ENCODE measurements at regions not wholly inside any gene's neighbourhood (a gene's known extent, or its start where the extent isn't known, plus 50 kb on each side); places are given as distances from the start of the nearest gene placed in this dataset.

DNA sequence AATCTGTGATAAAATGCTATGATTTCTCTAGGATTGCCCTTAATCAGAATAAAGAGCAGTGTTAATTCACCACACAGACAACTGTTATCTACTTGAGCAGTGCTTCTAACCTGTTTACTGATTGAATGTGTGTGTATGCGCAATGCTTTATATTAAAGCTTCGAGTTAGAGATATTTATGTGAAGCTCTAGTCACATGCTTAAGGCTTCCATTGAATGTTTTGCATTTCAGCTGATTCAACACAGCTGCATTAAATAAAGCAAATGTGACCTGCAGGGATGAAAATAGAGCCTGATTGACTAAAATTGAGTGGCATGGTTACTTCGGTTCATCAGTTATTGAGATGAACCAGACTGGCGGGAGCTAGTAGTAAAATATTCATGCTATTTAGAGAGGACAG lies 395.3 kb downstream of the JRKL start:
- CTCF ChIA-PET: no interaction called here
- Mint-ChIP-seq H3K27me3 (no peaks in the 10 kb centered on the region), H3K9me3 (ENCODE audit: insufficient read depth) (peaks cover 4% of the 10 kb centered on the region), H3K4me1 (no peaks in the 10 kb centered on the region), H3K27ac (no peak overlapping the region), H3K4me3 (no peak overlapping the region)
- intact Hi-C loops (cut with micrococcal nuclease): no loop called here
- H3K79me2 ChIP-seq (ENCODE audit: control insufficient read depth, insufficient read depth, low read length): no peaks in the 10 kb centered on the region
- no peaks in the 10 kb centered on the region for H3K27me3 ChIP-seq (replicated peaks in 1 of 4; ENCODE audit: control extremely low read depth in 1 of 4, control insufficient read depth in 3 of 4, insufficient read depth in 4 of 4, low read length in 3 of 4)
- POLR2A ChIA-PET: no interaction called here
- H2AFZ ChIP-seq (ENCODE audit: insufficient read depth, low read depth, low read length, poor library complexity, severe bottlenecking): no peak overlapping the region
- TF ChIP-seq, protein P1, sequence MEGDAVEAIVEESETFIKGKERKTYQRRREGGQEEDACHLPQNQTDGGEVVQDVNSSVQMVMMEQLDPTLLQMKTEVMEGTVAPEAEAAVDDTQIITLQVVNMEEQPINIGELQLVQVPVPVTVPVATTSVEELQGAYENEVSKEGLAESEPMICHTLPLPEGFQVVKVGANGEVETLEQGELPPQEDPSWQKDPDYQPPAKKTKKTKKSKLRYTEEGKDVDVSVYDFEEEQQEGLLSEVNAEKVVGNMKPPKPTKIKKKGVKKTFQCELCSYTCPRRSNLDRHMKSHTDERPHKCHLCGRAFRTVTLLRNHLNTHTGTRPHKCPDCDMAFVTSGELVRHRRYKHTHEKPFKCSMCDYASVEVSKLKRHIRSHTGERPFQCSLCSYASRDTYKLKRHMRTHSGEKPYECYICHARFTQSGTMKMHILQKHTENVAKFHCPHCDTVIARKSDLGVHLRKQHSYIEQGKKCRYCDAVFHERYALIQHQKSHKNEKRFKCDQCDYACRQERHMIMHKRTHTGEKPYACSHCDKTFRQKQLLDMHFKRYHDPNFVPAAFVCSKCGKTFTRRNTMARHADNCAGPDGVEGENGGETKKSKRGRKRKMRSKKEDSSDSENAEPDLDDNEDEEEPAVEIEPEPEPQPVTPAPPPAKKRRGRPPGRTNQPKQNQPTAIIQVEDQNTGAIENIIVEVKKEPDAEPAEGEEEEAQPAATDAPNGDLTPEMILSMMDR (IDR thresholded peaks at IDR 0.05): no peak
- TF ChIP-seq EZH2 (IDR thresholded peaks at IDR 0.05; ENCODE audit: borderline replicate concordance, insufficient read depth, low read depth, low read length, poor library complexity, severe bottlenecking): no peak
- no peaks in the 10 kb centered on the region for H4K20me1 ChIP-seq (ENCODE audit: control insufficient read depth, insufficient read depth, low read length, poor library complexity, severe bottlenecking)
- no peaks in the 10 kb centered on the region for H3K4me1 ChIP-seq (ENCODE audit: control insufficient read depth in 2 of 2, insufficient read depth in 2 of 2, low read length in 2 of 2)
- H3K36me3 ChIP-seq (replicated peaks in 1 of 2; ENCODE audit: control extremely low read depth in 1 of 2, control insufficient read depth in 1 of 2, extremely low read depth in 1 of 2, insufficient read depth in 2 of 2, low read length in 1 of 2): no peaks in the 10 kb centered on the region
- no peak for ATAC-seq (ENCODE audit: low read depth)
- no peak overlapping the region for H3K4me2 ChIP-seq (replicated peaks; ENCODE audit: low read depth, low read length, poor library complexity, severe bottlenecking)
- WGBS (ENCODE audit: insufficient coverage): 100% methylated on average over 1 of the region's 4 CpGs
- no peaks in the 10 kb centered on the region for H3K9me3 ChIP-seq (ENCODE audit: control extremely low read depth in 1 of 3, control insufficient read depth in 2 of 3, insufficient read depth in 1 of 3, low read length in 2 of 3)
- no peak overlapping the region for H3K4me3 ChIP-seq (ENCODE audit: control extremely low read depth in 1 of 5, extremely low read depth in 1 of 5, insufficient read depth in 1 of 5, low read depth in 2 of 5, low read length in 4 of 5)
- H3K9ac ChIP-seq (ENCODE audit: low read length): no peak overlapping the region
- no peak overlapping the region for H3K27ac ChIP-seq (ENCODE audit: low read length in 2 of 2)
- DNase-seq: no peak

DNA sequence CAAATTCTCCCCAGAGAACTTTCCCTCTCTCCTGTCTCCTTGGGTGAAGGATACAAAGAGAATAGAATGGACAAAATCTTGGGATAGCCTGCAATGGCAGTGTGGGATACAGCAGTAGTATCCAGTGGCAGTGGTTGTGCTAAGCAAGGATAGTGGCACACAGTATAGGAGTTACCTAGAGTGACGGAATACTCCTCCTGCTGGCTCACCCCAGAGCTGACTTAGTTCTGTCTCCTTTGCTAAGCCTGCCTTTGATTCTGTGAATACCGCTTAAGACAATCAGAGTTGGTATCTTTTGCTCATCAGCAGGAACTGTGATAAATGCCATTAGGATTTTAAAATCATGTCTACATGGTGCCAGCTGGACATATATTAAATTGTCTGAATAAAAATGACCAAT lies 404.3 kb downstream of the JRKL start:
- Mint-ChIP-seq H3K4me3 (no peak overlapping the region), H3K4me1 (no peaks in the 10 kb centered on the region), H3K27ac (no peak overlapping the region), H3K9me3 (ENCODE audit: insufficient read depth) (peaks cover 6% of the 10 kb centered on the region), H3K27me3 (no peaks in the 10 kb centered on the region)
- H3K9me3 ChIP-seq (ENCODE audit: control extremely low read depth in 1 of 3, control insufficient read depth in 2 of 3, insufficient read depth in 1 of 3, low read length in 2 of 3): peaks cover 0 to 10% (median 0%) of the 10 kb centered on the region in 3 donors
- CTCF ChIA-PET: no interaction called here
- H3K4me1 ChIP-seq (ENCODE audit: control insufficient read depth in 2 of 2, insufficient read depth in 2 of 2, low read length in 2 of 2): no peaks in the 10 kb centered on the region
- no peak overlapping the region for H3K9ac ChIP-seq (ENCODE audit: low read length)
- H3K4me3 ChIP-seq (ENCODE audit: control extremely low read depth in 1 of 5, extremely low read depth in 1 of 5, insufficient read depth in 1 of 5, low read depth in 2 of 5, low read length in 4 of 5): no peak overlapping the region
- H3K36me3 ChIP-seq (replicated peaks in 1 of 2; ENCODE audit: control extremely low read depth in 1 of 2, control insufficient read depth in 1 of 2, extremely low read depth in 1 of 2, insufficient read depth in 2 of 2, low read length in 1 of 2): no peaks in the 10 kb centered on the region
- 100% methylated on average over 2 of the region's 2 CpGs for WGBS (ENCODE audit: insufficient coverage)
- H3K27me3 ChIP-seq (replicated peaks in 1 of 4; ENCODE audit: control extremely low read depth in 1 of 4, control insufficient read depth in 3 of 4, insufficient read depth in 4 of 4, low read length in 3 of 4): no peaks in the 10 kb centered on the region
- H3K27ac ChIP-seq (ENCODE audit: low read length in 2 of 2): no peak overlapping the region
- H4K20me1 ChIP-seq (ENCODE audit: control insufficient read depth, insufficient read depth, low read length, poor library complexity, severe bottlenecking): no peaks in the 10 kb centered on the region
- no peaks in the 10 kb centered on the region for H3K79me2 ChIP-seq (ENCODE audit: control insufficient read depth, insufficient read depth, low read length)
- no peak for DNase-seq
- TF ChIP-seq, protein P1 (IDR thresholded peaks at IDR 0.05): no peak
- TF ChIP-seq EZH2 (IDR thresholded peaks at IDR 0.05; ENCODE audit: borderline replicate concordance, insufficient read depth, low read depth, low read length, poor library complexity, severe bottlenecking): no peak
- no peak for ATAC-seq (ENCODE audit: low read depth)
- no peak overlapping the region for H2AFZ ChIP-seq (ENCODE audit: insufficient read depth, low read depth, low read length, poor library complexity, severe bottlenecking)
- intact Hi-C loops (cut with micrococcal nuclease): no loop called here
- H3K4me2 ChIP-seq (replicated peaks; ENCODE audit: low read depth, low read length, poor library complexity, severe bottlenecking): no peak overlapping the region
- POLR2A ChIA-PET: no interaction called here
